GM12878 (cell line): ENCODE measurements at regions not wholly inside any gene's neighbourhood (a gene's known extent, or its start where the extent isn't known, plus 50 kb on each side); places are given as distances from the start of the nearest gene placed in this dataset.

Experiments used
- ATAC-seq: fragments of 200-7000 bp; cut with Tn5 transposase; 3 replicates; pipeline ENCODE4 v1.9.1; 2020; ENCODE audit warnings: mild to moderate bottlenecking, moderate library complexity
- BruUV-seq: library from RNA; stranded (reverse); fragments of 400-500 nt; replicated peaks from 2 replicates; lab custom pipeline; 2021; lab: Mats Ljungman, UMichigan
- CTCF ChIA-PET: fragments of 300-600 bp; sonication (Branson Sonifier 250); formaldehyde crosslinking; extraction: SDS; loops from one replicate; lab custom pipeline; 2021; ENCODE audit warnings: inconsistent platforms; lab: Yijun Ruan, JAX
- POLR2A ChIA-PET: fragments of 350-600 bp; formaldehyde crosslinking; extraction: SDS; loops from one replicate; lab custom pipeline; 2021; ENCODE audit warnings: inconsistent platforms; lab: Charles Lee
- RAD21 ChIA-PET: fragments of 300-600 bp; sonication (Branson Sonifier 250); formaldehyde crosslinking; loops from one replicate; lab custom pipeline; 2023; ENCODE audit warnings: antibody characterized with exemption; ENCODE audit not compliant: unreplicated experiment; lab: Charles Lee
- SMC1A ChIA-PET: fragments of 300-600 bp; sonication (Branson Sonifier 250); formaldehyde crosslinking; loops from one replicate; lab custom pipeline; 2023; ENCODE audit not compliant: unreplicated experiment, uncharacterized antibody; lab: Charles Lee
- DNase-seq: peaks from one replicate; pipeline ENCODE4 v3.0.0-alpha.2; 2011; ENCODE audit warnings: low read depth, low spot score
- FAIRE-seq: peaks from 3 replicates; lab custom pipeline; 2011; peaks lifted over from hg19 to GRCh38; lab: Jason Lieb, UNC
- H2AFZ ChIP-seq: 2 replicates; pipeline ENCODE4 v1.6.0; 2011; ENCODE audit warnings: low read depth, low read length, control low read depth; ENCODE audit not compliant: control insufficient read depth
- H3K27ac ChIP-seq: 2 replicates; pipeline ENCODE4 v1.5.1; 2011; ENCODE audit warnings: control low read depth; ENCODE audit not compliant: control insufficient read depth, insufficient read depth
- H3K27me3 ChIP-seq, 2 experiments: replicated peaks in 1 of 2; 2 replicates each; pipeline versions ENCODE4 v1.6.0 to v1.6.1; 2011; ENCODE audit warnings: low read length in 1 of 2; ENCODE audit not compliant: control insufficient read depth in 2 of 2, insufficient read depth in 2 of 2
- H3K36me3 ChIP-seq, 2 experiments: 2 replicates each; pipeline ENCODE4 v1.5.1; 2011; ENCODE audit warnings: low read length in 1 of 2; ENCODE audit not compliant: control insufficient read depth in 2 of 2, insufficient read depth in 2 of 2
- H3K4me1 ChIP-seq: 2 replicates; pipeline ENCODE4 v1.6.1; 2011; ENCODE audit warnings: mild to moderate bottlenecking, low read length, moderate library complexity, mixed read lengths; ENCODE audit not compliant: control insufficient read depth, insufficient read depth
- H3K4me2 ChIP-seq: 2 replicates; pipeline ENCODE4 v1.6.0; 2011; ENCODE audit warnings: control low read depth; ENCODE audit not compliant: control insufficient read depth, insufficient read depth
- H3K4me3 ChIP-seq: fragments of 200-600 bp; sonication (generic); 2 replicates; pipeline ENCODE4 v1.5.1; 2016
- H3K79me2 ChIP-seq: 2 replicates; pipeline ENCODE4 v1.6.0; 2011; ENCODE audit warnings: low read length; ENCODE audit not compliant: control insufficient read depth, insufficient read depth
- H3K9ac ChIP-seq: 2 replicates; pipeline ENCODE4 v1.8.0; 2011; ENCODE audit warnings: low read length, control low read depth, mixed read lengths; ENCODE audit not compliant: control insufficient read depth, insufficient read depth
- H3K9me3 ChIP-seq: replicated peaks from 3 replicates; pipeline ENCODE4 v1.5.1; 2011; ENCODE audit warnings: mild to moderate bottlenecking, low read length; ENCODE audit not compliant: control insufficient read depth, insufficient read depth
- H4K20me1 ChIP-seq: 2 replicates; pipeline ENCODE4 v1.6.0; 2011; ENCODE audit not compliant: control insufficient read depth, insufficient read depth
- BRCA1 ChIP-seq: IDR thresholded peaks from 2 replicates; pipeline ENCODE4 v1.6.1; 2011; ENCODE audit warnings: low read depth, low read length, improper control_type of control experiment
- CHD2 ChIP-seq: IDR thresholded peaks from 2 replicates; pipeline ENCODE4 v1.6.1; 2011; ENCODE audit warnings: low read depth, low read length, improper control_type of control experiment, borderline replicate concordance
- CHD4 ChIP-seq: fragments of 200-600 bp; sonication (generic); IDR thresholded peaks from 2 replicates; pipeline ENCODE4 v1.6.1; 2016; ENCODE audit warnings: mild to moderate bottlenecking
- FOXK2 ChIP-seq: fragments of 450-650 bp; IDR thresholded peaks from 2 replicates; pipeline ENCODE4 v1.6.1; 2017; ENCODE audit warnings: mild to moderate bottlenecking, moderate library complexity
- KAT2A ChIP-seq: conservative IDR thresholded peaks from 2 replicates; pipeline ENCODE4 v1.6.1; 2011; ENCODE audit warnings: low read depth, low read length; ENCODE audit not compliant: control insufficient read depth
- MYB ChIP-seq: fragments of 150-350 bp; IDR thresholded peaks from 2 replicates; pipeline ENCODE4 v1.6.1; 2014; ENCODE audit warnings: mild to moderate bottlenecking, low read depth, low read length, borderline replicate concordance
- NFIC ChIP-seq: IDR thresholded peaks from 2 replicates; pipeline ENCODE4 v1.6.1; 2012; ENCODE audit warnings: low read depth, mild to moderate bottlenecking, inconsistent platforms, low read length, moderate library complexity
- NR2C2 ChIP-seq: IDR thresholded peaks from 2 replicates; pipeline ENCODE4 v1.6.1; 2011; ENCODE audit warnings: borderline replicate concordance, low read depth; ENCODE audit not compliant: control insufficient read depth, insufficient read length
- RB1 ChIP-seq: fragments of 450-650 bp; formaldehyde crosslinking; IDR thresholded peaks from 2 replicates; pipeline ENCODE4 v1.6.1; 2017; ENCODE audit warnings: mild to moderate bottlenecking, borderline replicate concordance
- RBBP5 ChIP-seq: fragments of 200-600 bp; sonication (generic); conservative IDR thresholded peaks from 2 replicates; pipeline ENCODE4 v1.6.1; 2016
- TARDBP ChIP-seq: IDR thresholded peaks from 2 replicates; pipeline ENCODE4 v1.6.1; 2016; ENCODE audit warnings: borderline replicate concordance
- ZNF217 ChIP-seq: fragments of 450-650 bp; IDR thresholded peaks from 2 replicates; pipeline ENCODE4 v1.6.1; 2017; ENCODE audit warnings: antibody characterized with exemption, mild to moderate bottlenecking
- WGBS: methylation state at CpG from one replicate; pipeline ENCODE4 v1.1.6; 2016; ENCODE audit warnings: low lambda C conversion rate; ENCODE audit not compliant: insufficient replicate concordance, insufficient coverage; ENCODE audit errors: missing lambda C conversion rate; 5-methylcytosine and 5-hydroxymethylcytosine counted together
- in situ Hi-C: fragments of 300-500 bp; cut with MboI; formaldehyde crosslinking; loops from 9 replicates; pipeline ENCODE4 v1.14.3; 2018; ENCODE audit warnings: mixed read lengths
- intact Hi-C: fragments of 100-400 bp; cut with micrococcal nuclease; formaldehyde crosslinking; loops from one replicate; pipeline ENCODE4 v1.14.2; 2022; ENCODE audit not compliant: unreplicated experiment

GRCh38 chr1:239706245-239706892, 320.0 kb downstream of the CHRM3 start:
- no peak for TF ChIP-seq BRCA1
- no peak for TF ChIP-seq CHD2
- no peak for TF ChIP-seq NFIC
- no peak for TF ChIP-seq RBBP5
- no peak for TF ChIP-seq KAT2A
- no peak for TF ChIP-seq RB1
- TF ChIP-seq FOXK2 = no peak
- no peak for TF ChIP-seq NR2C2
- TF ChIP-seq ZNF217 = no peak
- TF ChIP-seq CHD4 = no peak
- TF ChIP-seq MYB = no peak
- TF ChIP-seq TARDBP = no peak
- TF ChIP-seq, all 136 proteins: peak for 0
- H4K20me1 ChIP-seq = no peaks in the 10 kb centered on the region
- under 1% methylated on average over 5 of the region's 5 CpGs for WGBS
- H3K79me2 ChIP-seq = no peaks in the 10 kb centered on the region
- ChIA-PET SMC1A (interaction anchor here (1.1 kb wide), 1 partner anchor 9 kb away, joined by 3 read pairs; no protein-coding TSS in a partner anchor), RAD21 (no interaction called here), CTCF (interaction anchor here (0.8 kb wide), 1 partner anchor 12 kb away, joined by 3 read pairs; no protein-coding TSS in a partner anchor), POLR2A (interaction anchor here (0.7 kb wide), 1 partner anchor 12 kb away, joined by 3 read pairs; no protein-coding TSS in a partner anchor)
- ATAC-seq (no peak), DNase-seq (no peak), FAIRE-seq (no peak)
- no peaks in the 10 kb centered on the region for H3K9me3 ChIP-seq
- BruUV-seq = no TSS peak
- H3K4me2 ChIP-seq = no peak overlapping the region
- no peak overlapping the region for H2AFZ ChIP-seq
- no peaks in the 10 kb centered on the region for H3K4me1 ChIP-seq
- in situ Hi-C loops (no loop called here), intact Hi-C loops (no loop called here)
- no peaks in the 10 kb centered on the region for H3K27me3 ChIP-seq
- H3K27ac ChIP-seq = no peak overlapping the region
- H3K9ac ChIP-seq = no peak overlapping the region
- H3K4me3 ChIP-seq = no peak overlapping the region
- H3K36me3 ChIP-seq = no peaks in the 10 kb centered on the region
